B cell (primary cell): ENCODE measurements at regions not wholly inside any gene's neighbourhood (a gene's known extent, or its start where the extent isn't known, plus 50 kb on each side); places are given as distances from the start of the nearest gene placed in this dataset.
"Not testable (repeated sequence)": the region's sequence is repeated elsewhere in the genome, so short reads cannot be mapped to it uniquely, and the experiment has no call there.

ENCODE experiments used
- EZH2 ChIP-seq: IDR thresholded peaks from 2 replicates; pipeline ENCODE4 v1.6.1; 2012; ENCODE audit warnings: borderline replicate concordance, low read depth, mild to moderate bottlenecking, moderate library complexity, low read length; ENCODE audit not compliant: insufficient read depth, poor library complexity, severe bottlenecking
- TF ChIP-seq, protein P1 (sequence below): fragments of 200-600 bp; IDR thresholded peaks from one replicate; pipeline ENCODE4 v1.8.0; 2022; ENCODE audit warnings: antibody characterized with exemption, mild to moderate bottlenecking

- TF ChIP-seq, protein P1, sequence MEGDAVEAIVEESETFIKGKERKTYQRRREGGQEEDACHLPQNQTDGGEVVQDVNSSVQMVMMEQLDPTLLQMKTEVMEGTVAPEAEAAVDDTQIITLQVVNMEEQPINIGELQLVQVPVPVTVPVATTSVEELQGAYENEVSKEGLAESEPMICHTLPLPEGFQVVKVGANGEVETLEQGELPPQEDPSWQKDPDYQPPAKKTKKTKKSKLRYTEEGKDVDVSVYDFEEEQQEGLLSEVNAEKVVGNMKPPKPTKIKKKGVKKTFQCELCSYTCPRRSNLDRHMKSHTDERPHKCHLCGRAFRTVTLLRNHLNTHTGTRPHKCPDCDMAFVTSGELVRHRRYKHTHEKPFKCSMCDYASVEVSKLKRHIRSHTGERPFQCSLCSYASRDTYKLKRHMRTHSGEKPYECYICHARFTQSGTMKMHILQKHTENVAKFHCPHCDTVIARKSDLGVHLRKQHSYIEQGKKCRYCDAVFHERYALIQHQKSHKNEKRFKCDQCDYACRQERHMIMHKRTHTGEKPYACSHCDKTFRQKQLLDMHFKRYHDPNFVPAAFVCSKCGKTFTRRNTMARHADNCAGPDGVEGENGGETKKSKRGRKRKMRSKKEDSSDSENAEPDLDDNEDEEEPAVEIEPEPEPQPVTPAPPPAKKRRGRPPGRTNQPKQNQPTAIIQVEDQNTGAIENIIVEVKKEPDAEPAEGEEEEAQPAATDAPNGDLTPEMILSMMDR = not testable (repeated sequence)
- TF ChIP-seq EZH2 = not testable (repeated sequence)
Measured at GRCh38 chr10:9153057-9153456, 1098.6 kb downstream of the GATA3 start.
